K562 (cell line): ENCODE measurements at regions not wholly inside any gene's neighbourhood (a gene's known extent, or its start where the extent isn't known, plus 50 kb on each side); places are given as distances from the start of the nearest gene placed in this dataset.

ENCODE experiments used
- ATAC-seq: fragments of 200-7000 bp; cut with Tn5 transposase; 3 replicates; pipeline ENCODE4 v1.9.1; 2020; ENCODE audit warnings: moderate library complexity
- BruUV-seq: library from RNA; stranded (reverse); fragments of 400-500 nt; replicated peaks from 2 replicates; lab custom pipeline; 2021; lab: Mats Ljungman, UMichigan
- CTCF ChIA-PET: fragments of 300-600 bp; formaldehyde crosslinking; extraction: SDS; loops from one replicate; lab custom pipeline; 2021; ENCODE audit warnings: low intra/inter-chr PET ratio; lab: Yijun Ruan, JAX
- POLR2A ChIA-PET: fragments of 300-600, 350-650 bp; sonication (Branson Sonifier 250); formaldehyde crosslinking; extraction: SDS; loops from one replicate; lab custom pipeline; 2021; ENCODE audit warnings: antibody characterized with exemption, inconsistent platforms; lab: Yijun Ruan, JAX
- DNase-seq, 4 experiments: peaks; one replicate each; pipeline versions ENCODE4 v3.0.0 to v3.0.0-alpha.2; 2011 to 2018; ENCODE audit warnings: low spot score in 3 of 4, mixed read lengths in 3 of 4; ENCODE audit errors: extremely low read depth in 1 of 4
- FAIRE-seq: peaks from 2 replicates; lab custom pipeline; 2011; peaks lifted over from hg19 to GRCh38; lab: Jason Lieb, UNC
- H2AFZ ChIP-seq: 2 replicates; pipeline ENCODE4 v1.6.0; 2011; ENCODE audit warnings: low read depth, low read length, control low read depth, inconsistent platforms
- H3K27ac ChIP-seq: fragments of 200-600 bp; 3 replicates; pipeline ENCODE4 v1.8.0; 2011; ENCODE audit warnings: low read depth, mild to moderate bottlenecking, control low read depth, inconsistent platforms, low read length, moderate library complexity, mixed read lengths; ENCODE audit errors: extremely low read depth
- H3K27me3 ChIP-seq, 2 experiments: fragments of 300-600 bp in 1 of 2; 2 replicates in 1 of 2; 3 replicates in 1 of 2; pipeline versions ENCODE4 v1.6.0 to v1.8.0; 2011; ENCODE audit warnings: inconsistent platforms in 2 of 2, low read length in 2 of 2, mild to moderate bottlenecking in 1 of 2, mixed read lengths in 1 of 2, moderate library complexity in 1 of 2; ENCODE audit not compliant: control insufficient read depth in 2 of 2, insufficient read depth in 2 of 2
- H3K36me3 ChIP-seq: fragments of 300-600 bp; 3 replicates; pipeline ENCODE4 v1.8.0; 2011; ENCODE audit warnings: mild to moderate bottlenecking, low read length, inconsistent platforms; ENCODE audit not compliant: control insufficient read depth, insufficient read depth
- H3K4me1 ChIP-seq, 2 experiments: fragments of 200-600 bp in 1 of 2; replicated peaks in 1 of 2; 2 replicates in 1 of 2; 3 replicates in 1 of 2; pipeline versions ENCODE4 v1.5.1 to v1.8.0; 2011; ENCODE audit warnings: inconsistent platforms in 2 of 2, low read length in 2 of 2, mild to moderate bottlenecking in 1 of 2, mixed read lengths in 1 of 2, moderate library complexity in 1 of 2; ENCODE audit not compliant: control insufficient read depth in 2 of 2, insufficient read depth in 2 of 2
- H3K4me2 ChIP-seq: 2 replicates; pipeline ENCODE4 v1.6.1; 2011; ENCODE audit warnings: low read length, control low read depth, inconsistent platforms, mixed read lengths; ENCODE audit not compliant: insufficient read depth
- H3K4me3 ChIP-seq: fragments of 200-600 bp; sonication (generic), shearing (Covaris generic); 2 replicates; pipeline ENCODE4 v1.5.1; 2016; ENCODE audit warnings: control low read depth, inconsistent platforms
- H3K79me2 ChIP-seq: fragments of 200-600 bp; 3 replicates; pipeline ENCODE4 v1.8.0; 2011; ENCODE audit warnings: low read length, inconsistent platforms; ENCODE audit not compliant: control insufficient read depth, insufficient read depth
- H3K9ac ChIP-seq, 2 experiments: 2 replicates each; pipeline versions ENCODE4 v1.6.0 to v1.6.1; 2011; ENCODE audit warnings: low read depth in 2 of 2, low read length in 2 of 2, control low read depth in 1 of 2, inconsistent platforms in 1 of 2, mild to moderate bottlenecking in 1 of 2, mixed read lengths in 1 of 2; ENCODE audit not compliant: insufficient read depth in 1 of 2
- H3K9me1 ChIP-seq: one replicate; pipeline ENCODE4 v1.6.0; 2011; ENCODE audit warnings: inconsistent platforms, mild to moderate bottlenecking, low read length, moderate library complexity; ENCODE audit not compliant: control insufficient read depth, insufficient read depth
- H3K9me3 ChIP-seq: replicated peaks from 2 replicates; pipeline ENCODE4 v1.5.1; 2011; ENCODE audit warnings: low read depth, low read length, inconsistent platforms; ENCODE audit not compliant: control insufficient read depth, insufficient read depth
- H4K20me1 ChIP-seq: replicated peaks from 2 replicates; pipeline ENCODE4 v1.6.1; 2011; ENCODE audit warnings: low read length, inconsistent platforms, mixed read lengths; ENCODE audit not compliant: control insufficient read depth, insufficient read depth
- MYNN ChIP-seq, 2 experiments: sonication (generic); formaldehyde crosslinking in 1 of 2; IDR thresholded peaks; 2 replicates each; pipeline versions ENCODE4 v1.5.0 to v1.6.1; 2016 to 2020; ENCODE audit warnings: antibody characterized with exemption in 1 of 2, missing genetic modification reagents in 1 of 2
- THRAP3 ChIP-seq: fragments of 450-650 bp; IDR thresholded peaks from 2 replicates; pipeline ENCODE4 v1.6.1; 2016; ENCODE audit warnings: mild to moderate bottlenecking, inconsistent platforms, borderline replicate concordance
- ZNF324 ChIP-seq: fragments of 250-450 bp; sonication (Bioruptor Pico); IDR thresholded peaks from 2 replicates; pipeline ENCODE4 v1.4.0; 2020; ENCODE audit warnings: mild to moderate bottlenecking
- ZNF699 ChIP-seq: fragments of 250-450 bp; sonication (Bioruptor Pico); IDR thresholded peaks from 2 replicates; pipeline ENCODE4 v1.8.0; 2021; ENCODE audit warnings: mild to moderate bottlenecking, moderate library complexity; ENCODE audit not compliant: insufficient replicate concordance
- in situ Hi-C: fragments of 300-500 bp; cut with MboI; formaldehyde crosslinking; loops from 4 replicates; pipeline ENCODE4 v1.15.0; 2018; ENCODE audit warnings: inconsistent platforms, mixed read lengths
- intact Hi-C: fragments of 100-400 bp; cut with micrococcal nuclease; formaldehyde crosslinking; loops from 2 replicates; pipeline ENCODE4 v1.14.2; 2022
- TF ChIP-seq, protein P1 (sequence below): fragments of 250-450 bp; sonication (Bioruptor Pico); IDR thresholded peaks from 2 replicates; pipeline ENCODE4 v1.8.0; 2022; ENCODE audit warnings: moderate library complexity, mild to moderate bottlenecking, inconsistent platforms
- TF ChIP-seq, protein P2 (sequence below): fragments of 450-650 bp; IDR thresholded peaks from 2 replicates; pipeline ENCODE4 v1.6.1; 2016; ENCODE audit warnings: borderline replicate concordance
- TF ChIP-seq, protein P3 (sequence below): fragments of 450-650 bp; IDR thresholded peaks from one replicate; pipeline ENCODE4 v1.6.1; 2018; ENCODE audit warnings: mild to moderate bottlenecking, moderate library complexity; ENCODE audit not compliant: partially characterized antibody

DNA sequence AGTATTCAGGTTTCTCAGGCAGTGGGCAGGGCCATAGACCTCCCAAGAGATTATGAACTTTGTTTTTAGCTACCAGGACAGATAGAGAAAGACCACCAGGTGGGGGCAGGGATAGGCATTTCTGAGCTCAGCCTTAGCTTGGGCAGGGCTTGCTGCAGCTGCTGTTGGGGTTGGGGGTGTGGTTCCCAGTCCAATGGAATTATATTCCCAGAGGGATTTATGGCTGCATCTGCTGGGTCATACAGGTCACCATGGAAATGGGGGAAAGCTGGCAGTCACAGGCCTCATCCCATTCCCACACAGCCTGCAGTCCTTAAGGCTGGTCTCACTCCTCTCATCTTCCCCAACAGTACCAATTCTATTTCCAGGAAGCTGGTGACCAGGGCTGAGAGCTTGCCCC, 144.6 kb upstream of the ZPLD1 start:
- H3K79me2 ChIP-seq, result no peaks in the 10 kb centered on the region
- POLR2A ChIA-PET, result no interaction called here
- no peaks in the 10 kb centered on the region for H3K9me3 ChIP-seq
- no peak overlapping the region for H2AFZ ChIP-seq
- H3K4me3 ChIP-seq, result no peak overlapping the region
- no TSS peak for BruUV-seq
- CTCF ChIA-PET, result no interaction called here
- H3K27me3 ChIP-seq, result no peaks in the 10 kb centered on the region
- no peaks in the 10 kb centered on the region for H3K9me1 ChIP-seq
- in situ Hi-C loops, result no loop called here
- no peaks in the 10 kb centered on the region for H4K20me1 ChIP-seq
- no peak for DNase-seq
- ATAC-seq, result no peak
- no peaks in the 10 kb centered on the region for H3K4me1 ChIP-seq
- no peak overlapping the region for H3K4me2 ChIP-seq
- intact Hi-C loops, result no loop called here
- H3K36me3 ChIP-seq, result no peaks in the 10 kb centered on the region
- no peak for FAIRE-seq
- TF ChIP-seq, protein P1, sequence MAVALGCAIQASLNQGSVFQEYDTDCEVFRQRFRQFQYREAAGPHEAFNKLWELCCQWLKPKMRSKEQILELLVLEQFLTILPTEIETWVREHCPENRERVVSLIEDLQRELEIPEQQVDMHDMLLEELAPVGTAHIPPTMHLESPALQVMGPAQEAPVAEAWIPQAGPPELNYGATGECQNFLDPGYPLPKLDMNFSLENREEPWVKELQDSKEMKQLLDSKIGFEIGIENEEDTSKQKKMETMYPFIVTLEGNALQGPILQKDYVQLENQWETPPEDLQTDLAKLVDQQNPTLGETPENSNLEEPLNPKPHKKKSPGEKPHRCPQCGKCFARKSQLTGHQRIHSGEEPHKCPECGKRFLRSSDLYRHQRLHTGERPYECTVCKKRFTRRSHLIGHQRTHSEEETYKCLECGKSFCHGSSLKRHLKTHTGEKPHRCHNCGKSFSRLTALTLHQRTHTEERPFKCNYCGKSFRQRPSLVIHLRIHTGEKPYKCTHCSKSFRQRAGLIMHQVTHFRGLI, result no peak
- TF ChIP-seq, protein P2, sequence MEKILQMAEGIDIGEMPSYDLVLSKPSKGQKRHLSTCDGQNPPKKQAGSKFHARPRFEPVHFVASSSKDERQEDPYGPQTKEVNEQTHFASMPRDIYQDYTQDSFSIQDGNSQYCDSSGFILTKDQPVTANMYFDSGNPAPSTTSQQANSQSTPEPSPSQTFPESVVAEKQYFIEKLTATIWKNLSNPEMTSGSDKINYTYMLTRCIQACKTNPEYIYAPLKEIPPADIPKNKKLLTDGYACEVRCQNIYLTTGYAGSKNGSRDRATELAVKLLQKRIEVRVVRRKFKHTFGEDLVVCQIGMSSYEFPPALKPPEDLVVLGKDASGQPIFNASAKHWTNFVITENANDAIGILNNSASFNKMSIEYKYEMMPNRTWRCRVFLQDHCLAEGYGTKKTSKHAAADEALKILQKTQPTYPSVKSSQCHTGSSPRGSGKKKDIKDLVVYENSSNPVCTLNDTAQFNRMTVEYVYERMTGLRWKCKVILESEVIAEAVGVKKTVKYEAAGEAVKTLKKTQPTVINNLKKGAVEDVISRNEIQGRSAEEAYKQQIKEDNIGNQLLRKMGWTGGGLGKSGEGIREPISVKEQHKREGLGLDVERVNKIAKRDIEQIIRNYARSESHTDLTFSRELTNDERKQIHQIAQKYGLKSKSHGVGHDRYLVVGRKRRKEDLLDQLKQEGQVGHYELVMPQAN, result no peak
- no peak for TF ChIP-seq ZNF324 (CRISPR knock-in tag)
- H3K9ac ChIP-seq, result no peak overlapping the region
- no peak overlapping the region for H3K27ac ChIP-seq

DNA sequence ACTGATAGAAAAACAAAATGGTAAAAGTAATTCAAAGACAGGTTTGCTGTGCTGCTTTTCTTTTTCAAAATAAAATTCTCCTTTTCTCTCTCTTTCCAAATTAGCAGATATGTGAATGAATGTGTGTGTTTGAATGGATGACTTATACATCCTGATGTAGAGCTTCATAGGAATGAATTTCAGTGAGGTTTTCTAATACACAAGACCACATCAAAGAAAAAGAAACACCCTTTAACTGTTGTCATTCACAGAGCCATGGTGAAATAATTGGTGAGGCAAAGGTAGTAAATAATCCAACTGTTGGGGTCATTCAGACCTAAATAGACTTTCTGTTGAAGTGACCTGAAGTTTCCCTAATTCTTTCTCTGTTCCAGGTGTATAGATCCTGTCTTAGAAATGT, 139.1 kb upstream of the ZPLD1 start:
- H3K79me2 ChIP-seq, result no peaks in the 10 kb centered on the region
- no peak overlapping the region for H3K4me2 ChIP-seq
- H3K9me1 ChIP-seq, result no peaks in the 10 kb centered on the region
- H4K20me1 ChIP-seq, result no peaks in the 10 kb centered on the region
- ATAC-seq (no peak), FAIRE-seq (no peak), DNase-seq (no peak)
- no peak overlapping the region for H2AFZ ChIP-seq
- CTCF ChIA-PET, result no interaction called here
- in situ Hi-C loops, result no loop called here
- H3K36me3 ChIP-seq, result no peaks in the 10 kb centered on the region
- H3K27me3 ChIP-seq, result no peaks in the 10 kb centered on the region
- no TSS peak for BruUV-seq
- H3K4me1 ChIP-seq, result no peaks in the 10 kb centered on the region
- no peak overlapping the region for H3K9ac ChIP-seq
- POLR2A ChIA-PET, result no interaction called here
- H3K27ac ChIP-seq, result no peak overlapping the region
- no peaks in the 10 kb centered on the region for H3K9me3 ChIP-seq
- intact Hi-C loops, result no loop called here
- no peak overlapping the region for H3K4me3 ChIP-seq
- TF ChIP-seq MYNN (IDR thresholded peaks at IDR 0.05) (no peak), MYNN (CRISPR knock-in tag; IDR thresholded peaks at IDR 0.05) (no peak), ZNF699 (CRISPR knock-in tag) (no peak), THRAP3 (no peak)
- TF ChIP-seq, protein P3, sequence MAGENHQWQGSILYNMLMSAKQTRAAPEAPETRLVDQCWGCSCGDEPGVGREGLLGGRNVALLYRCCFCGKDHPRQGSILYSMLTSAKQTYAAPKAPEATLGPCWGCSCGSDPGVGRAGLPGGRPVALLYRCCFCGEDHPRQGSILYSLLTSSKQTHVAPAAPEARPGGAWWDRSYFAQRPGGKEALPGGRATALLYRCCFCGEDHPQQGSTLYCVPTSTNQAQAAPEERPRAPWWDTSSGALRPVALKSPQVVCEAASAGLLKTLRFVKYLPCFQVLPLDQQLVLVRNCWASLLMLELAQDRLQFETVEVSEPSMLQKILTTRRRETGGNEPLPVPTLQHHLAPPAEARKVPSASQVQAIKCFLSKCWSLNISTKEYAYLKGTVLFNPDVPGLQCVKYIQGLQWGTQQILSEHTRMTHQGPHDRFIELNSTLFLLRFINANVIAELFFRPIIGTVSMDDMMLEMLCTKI, result no peak
- TF ChIP-seq, all 486 proteins: peak for 0
